Choroid plexus epithelial cell (primary cell): ENCODE measurements at regions not wholly inside any gene's neighbourhood (a gene's known extent, or its start where the extent isn't known, plus 50 kb on each side); places are given as distances from the start of the nearest gene placed in this dataset.
A peak's percentile ranks its signal among the peaks of the same experiment; 100 is the strongest.

Experiments used
- DNase-seq: peaks from one replicate; pipeline ENCODE4 v3.0.0-alpha.2; 2010; ENCODE audit warnings: low read depth
- H3K4me3 ChIP-seq: 2 replicates; pipeline ENCODE4 v1.5.1; 2011; ENCODE audit warnings: low read depth, mild to moderate bottlenecking, control low read depth, low read length, moderate library complexity
- TF ChIP-seq, protein P1 (sequence below): conservative IDR thresholded peaks from 2 replicates; pipeline ENCODE4 v1.5.1; 2011; ENCODE audit warnings: low read depth, mild to moderate bottlenecking, control low read depth, inconsistent platforms, low read length, moderate library complexity

DNA sequence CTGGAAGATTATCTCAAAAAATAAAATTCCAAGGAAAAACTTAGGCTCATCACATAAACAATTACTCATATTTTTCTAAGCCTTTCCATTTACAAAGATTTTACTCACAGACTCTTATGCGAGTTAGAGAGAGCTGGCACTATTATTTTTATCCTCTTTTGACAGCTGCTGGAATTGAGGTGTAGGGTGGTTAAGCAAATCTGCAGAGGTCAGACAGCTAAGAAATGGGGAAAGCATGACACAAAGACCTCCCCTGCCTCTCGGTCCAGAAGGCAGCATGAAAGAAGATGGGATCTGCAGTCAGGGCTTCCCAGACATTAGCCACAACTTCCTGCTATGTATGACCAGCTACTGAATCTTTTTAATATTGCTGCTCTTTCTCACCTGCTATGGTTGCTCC lies 89.9 kb upstream of the CPEB2 start:
- H3K4me3 ChIP-seq: no peak overlapping the region
- TF ChIP-seq, protein P1, sequence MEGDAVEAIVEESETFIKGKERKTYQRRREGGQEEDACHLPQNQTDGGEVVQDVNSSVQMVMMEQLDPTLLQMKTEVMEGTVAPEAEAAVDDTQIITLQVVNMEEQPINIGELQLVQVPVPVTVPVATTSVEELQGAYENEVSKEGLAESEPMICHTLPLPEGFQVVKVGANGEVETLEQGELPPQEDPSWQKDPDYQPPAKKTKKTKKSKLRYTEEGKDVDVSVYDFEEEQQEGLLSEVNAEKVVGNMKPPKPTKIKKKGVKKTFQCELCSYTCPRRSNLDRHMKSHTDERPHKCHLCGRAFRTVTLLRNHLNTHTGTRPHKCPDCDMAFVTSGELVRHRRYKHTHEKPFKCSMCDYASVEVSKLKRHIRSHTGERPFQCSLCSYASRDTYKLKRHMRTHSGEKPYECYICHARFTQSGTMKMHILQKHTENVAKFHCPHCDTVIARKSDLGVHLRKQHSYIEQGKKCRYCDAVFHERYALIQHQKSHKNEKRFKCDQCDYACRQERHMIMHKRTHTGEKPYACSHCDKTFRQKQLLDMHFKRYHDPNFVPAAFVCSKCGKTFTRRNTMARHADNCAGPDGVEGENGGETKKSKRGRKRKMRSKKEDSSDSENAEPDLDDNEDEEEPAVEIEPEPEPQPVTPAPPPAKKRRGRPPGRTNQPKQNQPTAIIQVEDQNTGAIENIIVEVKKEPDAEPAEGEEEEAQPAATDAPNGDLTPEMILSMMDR: no peak
- DNase-seq: no peak

- TF ChIP-seq, protein P1: no peak
- DNase-seq: no peak
- H3K4me3 ChIP-seq: no peak overlapping the region
Measured at GRCh38 chr4:14915018-14915417, 87.3 kb upstream of the CPEB2 start.

- TF ChIP-seq, protein P1: no peak
- peak; percentile 69 for DNase-seq
- no peak overlapping the region for H3K4me3 ChIP-seq
Measured at GRCh38 chr4:14916554-14917297, 85.6 kb upstream of the CPEB2 start.

DNA sequence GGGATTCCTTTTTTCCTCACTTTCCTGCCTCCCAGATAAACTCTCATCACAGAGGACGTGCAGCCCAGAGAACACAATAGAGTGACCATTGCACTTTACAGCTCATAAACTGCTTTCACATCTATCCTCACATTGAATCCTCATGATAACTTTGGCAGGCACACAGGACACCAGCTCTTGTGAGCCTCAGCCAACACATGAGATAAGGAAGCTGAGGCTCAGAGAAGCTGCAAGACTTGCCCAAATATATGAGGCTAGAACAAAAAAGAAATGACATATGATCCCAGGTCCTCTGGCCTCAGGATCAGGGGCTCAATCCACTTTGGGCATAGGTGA lies 85.0 kb upstream of the CPEB2 start:
- TF ChIP-seq, protein P1: no peak
- H3K4me3 ChIP-seq: no peak overlapping the region
- DNase-seq: no peak

- TF ChIP-seq, protein P1: no peak
- no peak for DNase-seq
- H3K4me3 ChIP-seq: no peak overlapping the region
Measured at GRCh38 chr4:14918336-14918735, 83.9 kb upstream of the CPEB2 start.

- no peak overlapping the region for H3K4me3 ChIP-seq
- TF ChIP-seq, protein P1: no peak
- DNase-seq: no peak
Measured at GRCh38 chr4:14919785-14920184, 82.5 kb upstream of the CPEB2 start.

DNA sequence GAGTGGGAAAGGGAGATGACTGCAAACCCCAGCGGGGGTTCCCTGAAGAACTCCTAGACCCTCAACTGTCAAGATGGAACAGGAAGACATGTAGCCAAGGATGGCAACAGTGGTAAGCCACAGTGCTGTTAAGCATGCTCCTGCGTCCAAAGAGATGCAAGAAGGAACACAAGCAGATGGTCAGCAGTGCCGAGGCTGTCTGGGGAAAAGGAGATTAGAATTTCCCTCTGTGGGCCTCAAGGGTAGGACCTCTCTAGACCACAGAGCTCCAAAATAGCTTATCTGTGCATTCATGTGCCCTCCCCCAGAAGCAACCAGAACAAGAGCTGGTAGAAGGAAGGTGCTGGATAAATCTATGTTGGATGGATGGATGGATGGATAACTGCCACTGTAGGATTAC lies 82.0 kb upstream of the CPEB2 start:
- TF ChIP-seq, protein P1: no peak
- H3K4me3 ChIP-seq: no peak overlapping the region
- DNase-seq: no peak
